Endothelial cell (in vitro differentiated cells): ENCODE measurements at regions not wholly inside any gene's neighbourhood (a gene's known extent, or its start where the extent isn't known, plus 50 kb on each side); places are given as distances from the start of the nearest gene placed in this dataset.
"Not testable (repeated sequence)": the region's sequence is repeated elsewhere in the genome, so short reads cannot be mapped to it uniquely, and the experiment has no call there.

Experiments used
- DNase-seq: peaks from one replicate; pipeline ENCODE4 v3.0.0; 2021; ENCODE audit warnings: low spot score
- H3K27ac Mint-ChIP-seq: one replicate; pipeline ENCODE4 v1.8.0; 2021; ENCODE audit warnings: mixed read lengths, inconsistent platforms; ENCODE audit not compliant: unreplicated experiment
- H3K27me3 Mint-ChIP-seq: one replicate; pipeline ENCODE4 v1.8.0; 2021; ENCODE audit warnings: mild to moderate bottlenecking, moderate library complexity, mixed read lengths, inconsistent platforms; ENCODE audit not compliant: unreplicated experiment
- H3K36me3 Mint-ChIP-seq: one replicate; pipeline ENCODE4 v1.8.0; 2021; ENCODE audit warnings: mild to moderate bottlenecking, low read depth, mixed read lengths, inconsistent platforms; ENCODE audit not compliant: unreplicated experiment
- H3K4me1 Mint-ChIP-seq: one replicate; pipeline ENCODE4 v1.8.0; 2021; ENCODE audit warnings: mild to moderate bottlenecking, mixed read lengths, inconsistent platforms; ENCODE audit not compliant: unreplicated experiment
- H3K4me3 Mint-ChIP-seq: one replicate; pipeline ENCODE4 v1.8.0; 2021; ENCODE audit warnings: mild to moderate bottlenecking, mixed read lengths, inconsistent platforms; ENCODE audit not compliant: unreplicated experiment
- H3K9me3 Mint-ChIP-seq: one replicate; pipeline ENCODE4 v1.8.0; 2021; ENCODE audit warnings: mixed read lengths, inconsistent platforms; ENCODE audit not compliant: unreplicated experiment
- CTCF ChIP-seq: fragments of 200-600 bp; sonication (generic); IDR thresholded peaks from one replicate; pipeline ENCODE4 v1.5.0; 2021; ENCODE audit warnings: antibody characterized with exemption; ENCODE audit not compliant: unreplicated experiment

- no peak overlapping the region for H3K27ac Mint-ChIP-seq
- no peaks in the 10 kb centered on the region for H3K4me1 Mint-ChIP-seq
- DNase-seq: no peak
- TF ChIP-seq CTCF: no peak
- H3K27me3 Mint-ChIP-seq: peaks cover 13% of the 10 kb centered on the region
- peaks cover 47% of the 10 kb centered on the region for H3K9me3 Mint-ChIP-seq
- H3K36me3 Mint-ChIP-seq: peaks cover 13% of the 10 kb centered on the region
- H3K4me3 Mint-ChIP-seq: no peak overlapping the region
Measured at GRCh38 chr22:16699326-16699725, 106.7 kb upstream of the CCT8L2 start.

GRCh38 chr22:16697492-16698044, 105.0 kb upstream of the CCT8L2 start:
- H3K4me1 Mint-ChIP-seq: not testable (repeated sequence)

GRCh38 chr22:16696900-16697299, 104.3 kb upstream of the CCT8L2 start:
- not testable (repeated sequence) for H3K4me1 Mint-ChIP-seq, H3K27ac Mint-ChIP-seq, DNase-seq, H3K4me3 Mint-ChIP-seq
- Mint-ChIP-seq H3K9me3 (peaks cover 53% of the 10 kb centered on the region), H3K27me3 (peaks cover 16% of the 10 kb centered on the region), H3K36me3 (peaks cover 13% of the 10 kb centered on the region)

More at GRCh38 chr22:16697492-16698044, 105.0 kb upstream of the CCT8L2 start:
- peaks cover 13% of the 10 kb centered on the region for H3K36me3 Mint-ChIP-seq
- H3K27me3 Mint-ChIP-seq: peaks cover 16% of the 10 kb centered on the region
- not testable (repeated sequence) for DNase-seq, H3K27ac Mint-ChIP-seq, H3K4me3 Mint-ChIP-seq
- peaks cover 54% of the 10 kb centered on the region for H3K9me3 Mint-ChIP-seq

GRCh38 chr22:16695261-16695660, 102.7 kb upstream of the CCT8L2 start:
- H3K4me3 Mint-ChIP-seq: no peak overlapping the region
- H3K27me3 Mint-ChIP-seq: peaks cover 13% of the 10 kb centered on the region
- H3K36me3 Mint-ChIP-seq: peaks cover 17% of the 10 kb centered on the region
- DNase-seq: no peak
- H3K4me1 Mint-ChIP-seq: no peaks in the 10 kb centered on the region
- no peak overlapping the region for H3K27ac Mint-ChIP-seq
- TF ChIP-seq CTCF: no peak
- H3K9me3 Mint-ChIP-seq: peaks cover 46% of the 10 kb centered on the region

- not testable (repeated sequence) for H3K4me3 Mint-ChIP-seq, DNase-seq, H3K4me1 Mint-ChIP-seq, H3K27ac Mint-ChIP-seq
- peaks cover 17% of the 10 kb centered on the region for H3K36me3 Mint-ChIP-seq
- peaks cover 48% of the 10 kb centered on the region for H3K9me3 Mint-ChIP-seq
- H3K27me3 Mint-ChIP-seq: peaks cover 11% of the 10 kb centered on the region
Measured at GRCh38 chr22:16693747-16694146, 101.1 kb upstream of the CCT8L2 start.

GRCh38 chr22:16689358-16689757, 96.7 kb upstream of the CCT8L2 start:
- not testable (repeated sequence) for H3K4me1 Mint-ChIP-seq, DNase-seq, H3K27me3 Mint-ChIP-seq, H3K4me3 Mint-ChIP-seq, H3K36me3 Mint-ChIP-seq, H3K27ac Mint-ChIP-seq
- peaks cover 33% of the 10 kb centered on the region for H3K9me3 Mint-ChIP-seq

GRCh38 chr22:16681290-16681689, 88.7 kb upstream of the CCT8L2 start:
- not testable (repeated sequence) for H3K4me3 Mint-ChIP-seq, H3K4me1 Mint-ChIP-seq, H3K36me3 Mint-ChIP-seq, H3K27ac Mint-ChIP-seq, DNase-seq, H3K27me3 Mint-ChIP-seq
- H3K9me3 Mint-ChIP-seq: peaks cover 12% of the 10 kb centered on the region

- not testable (repeated sequence) for H3K27ac Mint-ChIP-seq, DNase-seq, H3K4me3 Mint-ChIP-seq, H3K4me1 Mint-ChIP-seq, H3K36me3 Mint-ChIP-seq, H3K27me3 Mint-ChIP-seq
- H3K9me3 Mint-ChIP-seq: peaks cover 12% of the 10 kb centered on the region
Measured at GRCh38 chr22:16680209-16680899, 87.7 kb upstream of the CCT8L2 start.

- not testable (repeated sequence) for H3K4me1 Mint-ChIP-seq, H3K27me3 Mint-ChIP-seq, H3K36me3 Mint-ChIP-seq, DNase-seq, H3K4me3 Mint-ChIP-seq, H3K27ac Mint-ChIP-seq
- peaks cover 12% of the 10 kb centered on the region for H3K9me3 Mint-ChIP-seq
Measured at GRCh38 chr22:16679191-16679834, 86.7 kb upstream of the CCT8L2 start.

GRCh38 chr22:16673433-16673832, 80.8 kb upstream of the CCT8L2 start:
- H3K4me3 Mint-ChIP-seq, H3K4me1 Mint-ChIP-seq, H3K36me3 Mint-ChIP-seq, H3K27me3 Mint-ChIP-seq, H3K9me3 Mint-ChIP-seq, DNase-seq, H3K27ac Mint-ChIP-seq: not testable (repeated sequence)
